K562 (cell line): ENCODE measurements at regions not wholly inside any gene's neighbourhood (a gene's known extent, or its start where the extent isn't known, plus 50 kb on each side); places are given as distances from the start of the nearest gene placed in this dataset.

ENCODE experiments used
- ATAC-seq: fragments of 200-7000 bp; cut with Tn5 transposase; 3 replicates; pipeline ENCODE4 v1.9.1; 2020; ENCODE audit warnings: moderate library complexity
- BruUV-seq: library from RNA; stranded (reverse); fragments of 400-500 nt; replicated peaks from 2 replicates; lab custom pipeline; 2021; lab: Mats Ljungman, UMichigan
- CTCF ChIA-PET: fragments of 300-600 bp; formaldehyde crosslinking; extraction: SDS; loops from one replicate; lab custom pipeline; 2021; ENCODE audit warnings: low intra/inter-chr PET ratio; lab: Yijun Ruan, JAX
- POLR2A ChIA-PET: fragments of 300-600, 350-650 bp; sonication (Branson Sonifier 250); formaldehyde crosslinking; extraction: SDS; loops from one replicate; lab custom pipeline; 2021; ENCODE audit warnings: antibody characterized with exemption, inconsistent platforms; lab: Yijun Ruan, JAX
- DNase-seq, 4 experiments: peaks; one replicate each; pipeline versions ENCODE4 v3.0.0 to v3.0.0-alpha.2; 2011 to 2018; ENCODE audit warnings: low spot score in 3 of 4, mixed read lengths in 3 of 4; ENCODE audit errors: extremely low read depth in 1 of 4
- FAIRE-seq: peaks from 2 replicates; lab custom pipeline; 2011; peaks lifted over from hg19 to GRCh38; lab: Jason Lieb, UNC
- H2AFZ ChIP-seq: 2 replicates; pipeline ENCODE4 v1.6.0; 2011; ENCODE audit warnings: low read depth, low read length, control low read depth, inconsistent platforms
- H3K27ac ChIP-seq: fragments of 200-600 bp; 3 replicates; pipeline ENCODE4 v1.8.0; 2011; ENCODE audit warnings: low read depth, mild to moderate bottlenecking, control low read depth, inconsistent platforms, low read length, moderate library complexity, mixed read lengths; ENCODE audit errors: extremely low read depth
- H3K27me3 ChIP-seq, 2 experiments: fragments of 300-600 bp in 1 of 2; 2 replicates in 1 of 2; 3 replicates in 1 of 2; pipeline versions ENCODE4 v1.6.0 to v1.8.0; 2011; ENCODE audit warnings: inconsistent platforms in 2 of 2, low read length in 2 of 2, mild to moderate bottlenecking in 1 of 2, mixed read lengths in 1 of 2, moderate library complexity in 1 of 2; ENCODE audit not compliant: control insufficient read depth in 2 of 2, insufficient read depth in 2 of 2
- H3K36me3 ChIP-seq: fragments of 300-600 bp; 3 replicates; pipeline ENCODE4 v1.8.0; 2011; ENCODE audit warnings: mild to moderate bottlenecking, low read length, inconsistent platforms; ENCODE audit not compliant: control insufficient read depth, insufficient read depth
- H3K4me1 ChIP-seq, 2 experiments: fragments of 200-600 bp in 1 of 2; replicated peaks in 1 of 2; 2 replicates in 1 of 2; 3 replicates in 1 of 2; pipeline versions ENCODE4 v1.5.1 to v1.8.0; 2011; ENCODE audit warnings: inconsistent platforms in 2 of 2, low read length in 2 of 2, mild to moderate bottlenecking in 1 of 2, mixed read lengths in 1 of 2, moderate library complexity in 1 of 2; ENCODE audit not compliant: control insufficient read depth in 2 of 2, insufficient read depth in 2 of 2
- H3K4me2 ChIP-seq: 2 replicates; pipeline ENCODE4 v1.6.1; 2011; ENCODE audit warnings: low read length, control low read depth, inconsistent platforms, mixed read lengths; ENCODE audit not compliant: insufficient read depth
- H3K4me3 ChIP-seq: fragments of 200-600 bp; sonication (generic), shearing (Covaris generic); 2 replicates; pipeline ENCODE4 v1.5.1; 2016; ENCODE audit warnings: control low read depth, inconsistent platforms
- H3K79me2 ChIP-seq: fragments of 200-600 bp; 3 replicates; pipeline ENCODE4 v1.8.0; 2011; ENCODE audit warnings: low read length, inconsistent platforms; ENCODE audit not compliant: control insufficient read depth, insufficient read depth
- H3K9ac ChIP-seq, 2 experiments: 2 replicates each; pipeline versions ENCODE4 v1.6.0 to v1.6.1; 2011; ENCODE audit warnings: low read depth in 2 of 2, low read length in 2 of 2, control low read depth in 1 of 2, inconsistent platforms in 1 of 2, mild to moderate bottlenecking in 1 of 2, mixed read lengths in 1 of 2; ENCODE audit not compliant: insufficient read depth in 1 of 2
- H3K9me1 ChIP-seq: one replicate; pipeline ENCODE4 v1.6.0; 2011; ENCODE audit warnings: inconsistent platforms, mild to moderate bottlenecking, low read length, moderate library complexity; ENCODE audit not compliant: control insufficient read depth, insufficient read depth
- H3K9me3 ChIP-seq: replicated peaks from 2 replicates; pipeline ENCODE4 v1.5.1; 2011; ENCODE audit warnings: low read depth, low read length, inconsistent platforms; ENCODE audit not compliant: control insufficient read depth, insufficient read depth
- H4K20me1 ChIP-seq: replicated peaks from 2 replicates; pipeline ENCODE4 v1.6.1; 2011; ENCODE audit warnings: low read length, inconsistent platforms, mixed read lengths; ENCODE audit not compliant: control insufficient read depth, insufficient read depth
- BRF1 ChIP-seq: IDR thresholded peaks from 3 replicates; pipeline ENCODE4 v1.6.1; 2011; ENCODE audit warnings: borderline replicate concordance, mild to moderate bottlenecking; ENCODE audit not compliant: insufficient read length; ENCODE audit errors: extremely low read depth
- DNMT1 ChIP-seq: fragments of 450-650 bp; IDR thresholded peaks from 2 replicates; pipeline ENCODE4 v1.6.1; 2016; ENCODE audit warnings: antibody characterized with exemption, mild to moderate bottlenecking
- ID3 ChIP-seq, 2 experiments: fragments of 250-450 bp in 1 of 2; fragments of 450-650 bp in 1 of 2; sonication (Bioruptor Pico) in 1 of 2; IDR thresholded peaks; 2 replicates each; pipeline versions ENCODE4 v1.6.1 to v1.8.0; 2016 to 2021; ENCODE audit warnings: mild to moderate bottlenecking in 2 of 2, moderate library complexity in 2 of 2, missing compliant biosample characterization in 1 of 2, missing genetic modification characterization in 1 of 2
- JUNB ChIP-seq: fragments of 450-650 bp; formaldehyde crosslinking; conservative IDR thresholded peaks from 2 replicates; pipeline ENCODE4 v1.4.0; 2020; ENCODE audit warnings: mild to moderate bottlenecking
- MCM7 ChIP-seq, 2 experiments: fragments of 450-650 bp; IDR thresholded peaks; 2 replicates each; pipeline ENCODE4 v1.6.1; 2016 to 2018
- SIN3B ChIP-seq: fragments of 450-650 bp; IDR thresholded peaks from 2 replicates; pipeline ENCODE4 v1.6.1; 2017; ENCODE audit warnings: low read depth, mild to moderate bottlenecking, moderate library complexity
- SMAD2 ChIP-seq: fragments of 150-350 bp; IDR thresholded peaks from 2 replicates; pipeline ENCODE4 v1.6.1; 2014; ENCODE audit warnings: low read depth, mild to moderate bottlenecking, low read length
- SRSF1 ChIP-seq: fragments of 200-400 bp; formaldehyde crosslinking; IDR thresholded peaks from 2 replicates; pipeline ENCODE4 v1.6.1; 2017; ENCODE audit warnings: mild to moderate bottlenecking, low read depth, low read length, moderate library complexity
- STAT5B ChIP-seq: fragments of 250-450 bp; sonication (Bioruptor Pico); IDR thresholded peaks from 2 replicates; pipeline ENCODE4 v1.8.0; 2021; ENCODE audit warnings: mild to moderate bottlenecking, inconsistent platforms
- YY1 ChIP-seq, 3 experiments: IDR thresholded peaks; 2 replicates each; pipeline ENCODE4 v1.6.1; 2011; ENCODE audit warnings: low read length in 2 of 3, mild to moderate bottlenecking in 2 of 3, moderate library complexity in 2 of 3, borderline replicate concordance in 1 of 3, control low read depth in 1 of 3, low read depth in 1 of 3; ENCODE audit not compliant: insufficient read depth in 3 of 3, insufficient replicate concordance in 2 of 3, control insufficient read depth in 1 of 3, insufficient read length in 1 of 3; ENCODE audit errors: extremely low read depth in 1 of 3
- ZEB2 ChIP-seq: fragments of 450-650 bp; IDR thresholded peaks from 2 replicates; pipeline ENCODE4 v1.6.1; 2016
- WGBS: fragments of 100-300 bp; shearing (Covaris generic); methylation state at CpG from one replicate; pipeline ENCODE4 v1.1.6; 2016; ENCODE audit warnings: low coverage, mixed read lengths; ENCODE audit not compliant: insufficient coverage; ENCODE audit errors: missing lambda C conversion rate; 5-methylcytosine and 5-hydroxymethylcytosine counted together
- in situ Hi-C: fragments of 300-500 bp; cut with MboI; formaldehyde crosslinking; loops from 4 replicates; pipeline ENCODE4 v1.15.0; 2018; ENCODE audit warnings: inconsistent platforms, mixed read lengths
- intact Hi-C: fragments of 100-400 bp; cut with micrococcal nuclease; formaldehyde crosslinking; loops from 2 replicates; pipeline ENCODE4 v1.14.2; 2022
- TF ChIP-seq, protein P1 (sequence below): fragments of 450-650 bp; conservative IDR thresholded peaks from 2 replicates; pipeline ENCODE4 v1.6.1; 2016; ENCODE audit warnings: missing genetic modification characterization, low read depth, mild to moderate bottlenecking, control low read depth, missing compliant biosample characterization
- TF ChIP-seq, protein P2 (sequence below): fragments of 450-650 bp; IDR thresholded peaks from 2 replicates; pipeline ENCODE4 v1.7.0; 2016; ENCODE audit warnings: borderline replicate concordance

- intact Hi-C loops: no loop called here
- Histone ChIP-seq H3K27ac (no peak overlapping the region), H3K9me1 (no peaks in the 10 kb centered on the region), H3K27me3 (no peaks in the 10 kb centered on the region), H3K4me2 (no peak overlapping the region)
- in situ Hi-C loops: no loop called here
- no peak for TF ChIP-seq SRSF1
- no peak for TF ChIP-seq BRF1
- TF ChIP-seq ZEB2: no peak
- TF ChIP-seq, protein P1, sequence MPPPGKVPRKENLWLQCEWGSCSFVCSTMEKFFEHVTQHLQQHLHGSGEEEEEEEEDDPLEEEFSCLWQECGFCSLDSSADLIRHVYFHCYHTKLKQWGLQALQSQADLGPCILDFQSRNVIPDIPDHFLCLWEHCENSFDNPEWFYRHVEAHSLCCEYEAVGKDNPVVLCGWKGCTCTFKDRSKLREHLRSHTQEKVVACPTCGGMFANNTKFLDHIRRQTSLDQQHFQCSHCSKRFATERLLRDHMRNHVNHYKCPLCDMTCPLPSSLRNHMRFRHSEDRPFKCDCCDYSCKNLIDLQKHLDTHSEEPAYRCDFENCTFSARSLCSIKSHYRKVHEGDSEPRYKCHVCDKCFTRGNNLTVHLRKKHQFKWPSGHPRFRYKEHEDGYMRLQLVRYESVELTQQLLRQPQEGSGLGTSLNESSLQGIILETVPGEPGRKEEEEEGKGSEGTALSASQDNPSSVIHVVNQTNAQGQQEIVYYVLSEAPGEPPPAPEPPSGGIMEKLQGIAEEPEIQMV (tag): no peak
- TF ChIP-seq SIN3B: no peak
- no peak for TF ChIP-seq DNMT1
- no peak for TF ChIP-seq JUNB (CRISPR knock-in tag)
- TF ChIP-seq YY1 (IDR thresholded peaks at IDR 0.05; ENCODE audit: borderline replicate concordance in 1 of 3, control insufficient read depth in 1 of 3, extremely low read depth in 1 of 3, insufficient read depth in 3 of 3, insufficient read length in 1 of 3, insufficient replicate concordance in 2 of 3, low read depth in 1 of 3, low read length in 2 of 3): no peak
- no peak for TF ChIP-seq SMAD2
- TF ChIP-seq ID3 (CRISPR knock-in tag; IDR thresholded peaks at IDR 0.05): no peak
- TF ChIP-seq ID3 (tag; IDR thresholded peaks at IDR 0.05): no peak
- TF ChIP-seq STAT5B (CRISPR knock-in tag): no peak
- no peak for TF ChIP-seq MCM7 (IDR thresholded peaks at IDR 0.05)
- TF ChIP-seq, protein P2, sequence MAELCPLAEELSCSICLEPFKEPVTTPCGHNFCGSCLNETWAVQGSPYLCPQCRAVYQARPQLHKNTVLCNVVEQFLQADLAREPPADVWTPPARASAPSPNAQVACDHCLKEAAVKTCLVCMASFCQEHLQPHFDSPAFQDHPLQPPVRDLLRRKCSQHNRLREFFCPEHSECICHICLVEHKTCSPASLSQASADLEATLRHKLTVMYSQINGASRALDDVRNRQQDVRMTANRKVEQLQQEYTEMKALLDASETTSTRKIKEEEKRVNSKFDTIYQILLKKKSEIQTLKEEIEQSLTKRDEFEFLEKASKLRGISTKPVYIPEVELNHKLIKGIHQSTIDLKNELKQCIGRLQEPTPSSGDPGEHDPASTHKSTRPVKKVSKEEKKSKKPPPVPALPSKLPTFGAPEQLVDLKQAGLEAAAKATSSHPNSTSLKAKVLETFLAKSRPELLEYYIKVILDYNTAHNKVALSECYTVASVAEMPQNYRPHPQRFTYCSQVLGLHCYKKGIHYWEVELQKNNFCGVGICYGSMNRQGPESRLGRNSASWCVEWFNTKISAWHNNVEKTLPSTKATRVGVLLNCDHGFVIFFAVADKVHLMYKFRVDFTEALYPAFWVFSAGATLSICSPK: no peak
- TF ChIP-seq, all 486 proteins: peak for 0
- Histone ChIP-seq H3K9me3 (no peaks in the 10 kb centered on the region), H3K4me3 (no peak overlapping the region), H3K79me2 (no peaks in the 10 kb centered on the region), H2AFZ (no peak overlapping the region), H3K36me3 (no peaks in the 10 kb centered on the region), H3K9ac (no peak overlapping the region), H3K4me1 (no peaks in the 10 kb centered on the region), H4K20me1 (no peaks in the 10 kb centered on the region)
- FAIRE-seq: no peak
- POLR2A ChIA-PET: no interaction called here
- WGBS: 0% methylated on average over 2 of the region's 2 CpGs
- CTCF ChIA-PET: no interaction called here
- no TSS peak for BruUV-seq
- ATAC-seq: no peak
- no peak for DNase-seq
Observed at GRCh38 chr3:68163062-68163461, 508.6 kb upstream of the SUCLG2 start.
